GM18520 (cell line): ENCODE measurements at regions not wholly inside any gene's neighbourhood (a gene's known extent, or its start where the extent isn't known, plus 50 kb on each side); places are given as distances from the start of the nearest gene placed in this dataset.
"Not testable (repeated sequence)": the region's sequence is repeated elsewhere in the genome, so short reads cannot be mapped to it uniquely, and the experiment has no call there.

ENCODE experiments used
- ATAC-seq: cut with Tn5 transposase; IDR thresholded peaks from one replicate; pipeline ENCODE4 v1.9.1; 2021; ENCODE audit not compliant: unreplicated experiment

- no peak for ATAC-seq
Measured at GRCh38 chr3:193946945-193947344, 189.0 kb upstream of the HES1 start.

GRCh38 chr3:193947596-193947995 lies 188.4 kb upstream of the HES1 start:
- no peak for ATAC-seq

GRCh38 chr3:193948459-193948858 lies 187.5 kb upstream of the HES1 start:
- no peak for ATAC-seq

GRCh38 chr3:193951859-193952258 lies 184.1 kb upstream of the HES1 start:
- no peak for ATAC-seq

- no peak for ATAC-seq
Measured at GRCh38 chr3:193954752-193955151, 181.2 kb upstream of the HES1 start.

- ATAC-seq = no peak
Measured at GRCh38 chr3:193955719-193956118, 180.2 kb upstream of the HES1 start.

- no peak for ATAC-seq
Measured at GRCh38 chr3:193959861-193960260, 176.1 kb upstream of the HES1 start.

GRCh38 chr3:193960487-193961274 lies 175.3 kb upstream of the HES1 start:
- no peak for ATAC-seq

GRCh38 chr3:193962986-193963685 lies 172.8 kb upstream of the HES1 start:
- no peak for ATAC-seq

GRCh38 chr3:193963808-193964516 lies 172.0 kb upstream of the HES1 start:
- ATAC-seq = peak; percentile 94

GRCh38 chr3:193964517-193964880 lies 171.4 kb upstream of the HES1 start:
- no peak for ATAC-seq

- ATAC-seq = no peak
Measured at GRCh38 chr3:193968380-193968974, 167.5 kb upstream of the HES1 start.

- not testable (repeated sequence) for ATAC-seq
Measured at GRCh38 chr3:193970131-193970772, 165.7 kb upstream of the HES1 start.

- no peak for ATAC-seq
Measured at GRCh38 chr3:193970773-193971206, 165.2 kb upstream of the HES1 start.

GRCh38 chr3:193971261-193971751 lies 164.6 kb upstream of the HES1 start:
- ATAC-seq = peak; percentile 69

GRCh38 chr3:193971966-193972365 lies 164.0 kb upstream of the HES1 start:
- no peak for ATAC-seq

- ATAC-seq = no peak
Measured at GRCh38 chr3:193972832-193973231, 163.1 kb upstream of the HES1 start.

- ATAC-seq = no peak
Measured at GRCh38 chr3:193974191-193974652, 161.7 kb upstream of the HES1 start.

- ATAC-seq = no peak
Measured at GRCh38 chr3:193974671-193975535, 161.0 kb upstream of the HES1 start.

- no peak for ATAC-seq
Measured at GRCh38 chr3:193977622-193978021, 158.3 kb upstream of the HES1 start.
